Thyroid gland (tissue), 4 donors: ENCODE measurements at regions not wholly inside any gene's neighbourhood (a gene's known extent, or its start where the extent isn't known, plus 50 kb on each side); places are given as distances from the start of the nearest gene placed in this dataset.

ENCODE experiments used
- DNase-seq, 2 donors: peaks; one replicate each; pipeline ENCODE4 v3.0.0-alpha.2; 2019
- H3K27ac ChIP-seq, 3 donors: fragments of 200-600 bp; sonication (generic); 1 replicate in 2 of 3; 2 replicates in 1 of 3; pipeline ENCODE4 v1.5.1; 2016 to 2019; ENCODE audit warnings: mild to moderate bottlenecking in 1 of 3, moderate library complexity in 1 of 3
- H3K27me3 ChIP-seq: fragments of 200-600 bp; sonication (generic); one replicate; pipeline ENCODE4 v1.5.1; 2019
- H3K36me3 ChIP-seq, 2 donors: fragments of 200-600 bp; sonication (generic); one replicate each; pipeline ENCODE4 v1.5.1; 2016 to 2019
- H3K4me1 ChIP-seq, 2 donors: fragments of 200-600 bp; sonication (generic); one replicate each; pipeline ENCODE4 v1.5.1; 2017 to 2019
- H3K4me3 ChIP-seq, 3 donors: fragments of 200-600 bp; sonication (generic); replicated peaks in 1 of 3; 1 replicate in 2 of 3; 2 replicates in 1 of 3; pipeline ENCODE4 v1.5.1; 2016; ENCODE audit warnings: mild to moderate bottlenecking in 1 of 3
- H3K9me3 ChIP-seq: fragments of 200-600 bp; sonication (generic); one replicate; pipeline ENCODE4 v1.5.1; 2017
- POLR2A ChIP-seq, 2 donors: fragments of 450-650 bp; IDR thresholded peaks; one replicate each; pipeline ENCODE4 v1.6.1; 2017; ENCODE audit warnings: antibody characterized with exemption in 2 of 2, mild to moderate bottlenecking in 2 of 2, moderate library complexity in 1 of 2
- WGBS, 2 donors: methylation state at CpG; one replicate each; pipeline ENCODE4 v1.1.5; 2017; 5-methylcytosine and 5-hydroxymethylcytosine counted together
- intact Hi-C: fragments of 100-400 bp; cut with DNase I; formaldehyde crosslinking; loops from one replicate; pipeline ENCODE4 v1.15.1; 2023
- TF ChIP-seq, protein P1 (sequence below), 6 experiments: fragments of 200-600 bp in 3 of 6; fragments of 450-650 bp in 3 of 6; sonication (generic) in 3 of 6; IDR thresholded peaks; one replicate each; pipeline ENCODE4 v1.5.1; 2016 to 2019; ENCODE audit warnings: antibody characterized with exemption in 6 of 6, mild to moderate bottlenecking in 2 of 6, inconsistent platforms in 1 of 6, moderate library complexity in 1 of 6

GRCh38 chr9:126162611-126163381, 163.8 kb upstream of the MVB12B start:
- Histone ChIP-seq H3K4me3 (no peak overlapping the region), H3K36me3 (no peaks in the 10 kb centered on the region), H3K9me3 (no peaks in the 10 kb centered on the region), H3K4me1 (peaks cover 4 to 5% of the 10 kb centered on the region in 2 donors), H3K27ac (no peak overlapping the region), H3K27me3 (no peaks in the 10 kb centered on the region)
- TF ChIP-seq, protein P1, sequence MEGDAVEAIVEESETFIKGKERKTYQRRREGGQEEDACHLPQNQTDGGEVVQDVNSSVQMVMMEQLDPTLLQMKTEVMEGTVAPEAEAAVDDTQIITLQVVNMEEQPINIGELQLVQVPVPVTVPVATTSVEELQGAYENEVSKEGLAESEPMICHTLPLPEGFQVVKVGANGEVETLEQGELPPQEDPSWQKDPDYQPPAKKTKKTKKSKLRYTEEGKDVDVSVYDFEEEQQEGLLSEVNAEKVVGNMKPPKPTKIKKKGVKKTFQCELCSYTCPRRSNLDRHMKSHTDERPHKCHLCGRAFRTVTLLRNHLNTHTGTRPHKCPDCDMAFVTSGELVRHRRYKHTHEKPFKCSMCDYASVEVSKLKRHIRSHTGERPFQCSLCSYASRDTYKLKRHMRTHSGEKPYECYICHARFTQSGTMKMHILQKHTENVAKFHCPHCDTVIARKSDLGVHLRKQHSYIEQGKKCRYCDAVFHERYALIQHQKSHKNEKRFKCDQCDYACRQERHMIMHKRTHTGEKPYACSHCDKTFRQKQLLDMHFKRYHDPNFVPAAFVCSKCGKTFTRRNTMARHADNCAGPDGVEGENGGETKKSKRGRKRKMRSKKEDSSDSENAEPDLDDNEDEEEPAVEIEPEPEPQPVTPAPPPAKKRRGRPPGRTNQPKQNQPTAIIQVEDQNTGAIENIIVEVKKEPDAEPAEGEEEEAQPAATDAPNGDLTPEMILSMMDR (IDR thresholded peaks at IDR 0.05) = no peak
- TF ChIP-seq POLR2A (IDR thresholded peaks at IDR 0.05) = no peak
- intact Hi-C loops = no loop called here
- no peak for DNase-seq
- 89 to 96% methylated on average over 10 to 18 of the region's 18 CpGs for WGBS, 2 donors

- Histone ChIP-seq H3K36me3 (no peaks in the 10 kb centered on the region), H3K27ac (no peak overlapping the region), H3K9me3 (no peaks in the 10 kb centered on the region), H3K27me3 (no peaks in the 10 kb centered on the region), H3K4me3 (no peak overlapping the region), H3K4me1 (peaks cover 4 to 5% of the 10 kb centered on the region in 2 donors)
- no peak for DNase-seq
- TF ChIP-seq, protein P1 (IDR thresholded peaks at IDR 0.05) = no peak
- TF ChIP-seq POLR2A (IDR thresholded peaks at IDR 0.05) = no peak
- 83 to 88% methylated on average over 22 of the region's 22 CpGs for WGBS, 2 donors
- intact Hi-C loops = no loop called here
Measured at GRCh38 chr9:126164796-126165525, 161.7 kb upstream of the MVB12B start.

GRCh38 chr9:126165755-126166154, 160.9 kb upstream of the MVB12B start:
- Histone ChIP-seq H3K36me3 (no peaks in the 10 kb centered on the region), H3K27ac (no peak overlapping the region), H3K4me1 (peaks cover 4 to 5% of the 10 kb centered on the region in 2 donors), H3K4me3 (no peak overlapping the region), H3K9me3 (no peaks in the 10 kb centered on the region), H3K27me3 (no peaks in the 10 kb centered on the region)
- DNase-seq = no peak
- WGBS, 2 donors = 91 to 93% methylated on average over 7 to 8 of the region's 8 CpGs
- no peak for TF ChIP-seq POLR2A (IDR thresholded peaks at IDR 0.05)
- TF ChIP-seq, protein P1 (IDR thresholded peaks at IDR 0.05) = no peak
- intact Hi-C loops = no loop called here

GRCh38 chr9:126166291-126166690, 160.3 kb upstream of the MVB12B start:
- intact Hi-C loops = no loop called here
- H3K27ac ChIP-seq = no peak overlapping the region
- no peaks in the 10 kb centered on the region for H3K36me3 ChIP-seq
- H3K4me1 ChIP-seq = peaks cover 4 to 5% of the 10 kb centered on the region in 2 donors
- no peak for DNase-seq
- H3K4me3 ChIP-seq = no peak overlapping the region
- H3K27me3 ChIP-seq = no peaks in the 10 kb centered on the region
- 80 to 92% methylated on average over 7 of the region's 7 CpGs for WGBS, 2 donors
- no peaks in the 10 kb centered on the region for H3K9me3 ChIP-seq
- TF ChIP-seq POLR2A (IDR thresholded peaks at IDR 0.05) = no peak
- TF ChIP-seq, protein P1 (IDR thresholded peaks at IDR 0.05) = no peak

DNA sequence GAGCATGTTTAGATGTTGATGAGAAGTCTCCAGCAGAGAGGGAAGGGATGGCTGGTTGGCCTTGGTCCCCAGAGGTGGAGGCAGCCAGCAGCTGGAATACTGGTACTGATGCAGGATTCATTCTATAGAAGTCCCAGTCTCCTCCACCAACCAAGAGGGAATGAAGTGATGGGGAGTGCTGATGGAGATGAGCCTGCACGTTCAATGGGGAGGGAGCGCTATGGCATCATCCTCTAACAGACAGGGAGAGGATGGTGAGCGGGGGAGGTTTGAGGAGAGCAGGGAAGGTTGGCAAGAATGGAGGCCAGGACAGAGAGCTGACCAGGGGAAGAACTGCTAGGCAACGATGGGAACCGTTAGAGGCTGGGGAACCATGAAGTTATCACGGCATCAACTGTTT, 159.8 kb upstream of the MVB12B start:
- Histone ChIP-seq H3K27me3 (no peaks in the 10 kb centered on the region), H3K36me3 (no peaks in the 10 kb centered on the region), H3K4me3 (no peak overlapping the region), H3K9me3 (no peaks in the 10 kb centered on the region), H3K4me1 (peaks cover 4 to 5% of the 10 kb centered on the region in 2 donors), H3K27ac (no peak overlapping the region)
- intact Hi-C loops = no loop called here
- DNase-seq = no peak
- no peak for TF ChIP-seq POLR2A (IDR thresholded peaks at IDR 0.05)
- TF ChIP-seq, protein P1 (IDR thresholded peaks at IDR 0.05) = no peak
- WGBS, 2 donors = 92 to 93% methylated on average over 6 of the region's 6 CpGs
